Peyer's patch (tissue), 4 donors: ENCODE measurements at regions not wholly inside any gene's neighbourhood (a gene's known extent, or its start where the extent isn't known, plus 50 kb on each side); places are given as distances from the start of the nearest gene placed in this dataset.

Source experiments
- CTCF ChIP-seq, 6 experiments: fragments of 450-650 bp in 4 of 6; fragments of 200-600 bp in 2 of 6; sonication (generic) in 1 of 6; IDR thresholded peaks; one replicate each; pipeline ENCODE4 v1.5.1; 2017 to 2019; ENCODE audit warnings: antibody characterized with exemption in 6 of 6, mild to moderate bottlenecking in 3 of 6, moderate library complexity in 1 of 6
- POLR2A ChIP-seq, 2 donors: fragments of 450-650 bp; IDR thresholded peaks; one replicate each; pipeline ENCODE4 v1.5.1; 2017; ENCODE audit warnings: antibody characterized with exemption in 2 of 2, mild to moderate bottlenecking in 2 of 2, moderate library complexity in 2 of 2

GRCh38 chr4:8672486-8672885 is 79.9 kb downstream of the CPZ start:
- TF ChIP-seq CTCF (IDR thresholded peaks at IDR 0.05) (no peak), POLR2A (IDR thresholded peaks at IDR 0.05) (no peak)
